ENCODE measurements at regions not wholly inside any gene's neighbourhood (a gene's known extent, or its start where the extent isn't known, plus 50 kb on each side); places are given as distances from the start of the nearest gene placed in this dataset.

- H3K27me3 Mint-ChIP-seq (ENCODE audit: low read depth), result no peaks in the 10 kb centered on the region
- no peak overlapping the region for H3K4me3 Mint-ChIP-seq
- no peaks in the 10 kb centered on the region for H3K79me1 ChIP-seq (ENCODE audit: insufficient read depth, low read depth, low read length, poor library complexity, severe bottlenecking)
- H2BK20ac ChIP-seq (ENCODE audit: low read depth, low read length, poor library complexity, severe bottlenecking), result no peak overlapping the region
- H3K79me2 ChIP-seq (ENCODE audit: insufficient read depth, low read length), result no peaks in the 10 kb centered on the region
- no peaks in the 10 kb centered on the region for H3K27me3 ChIP-seq (ENCODE audit: insufficient read depth, low read length)
- peaks cover 2% of the 10 kb centered on the region for H3K23me2 ChIP-seq (ENCODE audit: insufficient read length, low read depth, low read length, poor library complexity, severe bottlenecking)
- no peaks in the 10 kb centered on the region for H3K4me1 ChIP-seq (ENCODE audit: insufficient read depth, low read length)
- no peak overlapping the region for H2BK5ac ChIP-seq (ENCODE audit: insufficient read length, low read length)
- no peak overlapping the region for H4K91ac ChIP-seq (ENCODE audit: insufficient read length, low read depth, low read length)
- no peak overlapping the region for H3T11ph ChIP-seq (ENCODE audit: low read length)
- no peak overlapping the region for H2BK12ac ChIP-seq (ENCODE audit: insufficient read length, low read depth, low read length)
- H4K5ac ChIP-seq (ENCODE audit: insufficient read length, low read depth, low read length), result no peak overlapping the region
- no peak overlapping the region for H3K23ac ChIP-seq (ENCODE audit: insufficient read length, low read depth, low read length)
- no peak overlapping the region for H3K4ac ChIP-seq (ENCODE audit: low read depth, low read length)
- H2BK120ac ChIP-seq (ENCODE audit: low read depth, low read length, poor library complexity, severe bottlenecking), result no peak overlapping the region
- H2AK5ac ChIP-seq (ENCODE audit: insufficient read length, low read length), result no peak overlapping the region
- H3K9me3 ChIP-seq (ENCODE audit: control insufficient read depth, low read depth, low read length), result no peaks in the 10 kb centered on the region
- peaks cover 10 to 17% of the 10 kb centered on the region in 2 experiments for H3K4me1 Mint-ChIP-seq
- no peak overlapping the region for H4K8ac ChIP-seq (replicated peaks; ENCODE audit: insufficient read length, low read depth, low read length)
- DNase-seq, result no peak
- no peak overlapping the region for H3K27ac Mint-ChIP-seq
- no CpG with 5 or more reads among the region's 5 CpGs for WGBS (ENCODE audit: extremely low coverage, insufficient read length, low lambda C conversion rate)
- H3K36me3 Mint-ChIP-seq (ENCODE audit: insufficient read depth in 1 of 3, low read depth in 3 of 3), result no peaks in the 10 kb centered on the region
- no peaks in the 10 kb centered on the region for H3K9me3 Mint-ChIP-seq
- H4K20me1 ChIP-seq (ENCODE audit: control insufficient read depth, insufficient read depth, insufficient read length), result no peaks in the 10 kb centered on the region
- TF ChIP-seq CTCF (conservative IDR thresholded peaks at IDR 0.05), result no peak
- no peak overlapping the region for H3K56ac ChIP-seq (ENCODE audit: insufficient read length, low read depth, low read length)
- H3K18ac ChIP-seq (ENCODE audit: insufficient read length, low read depth, low read length), result no peak overlapping the region
- H3K4me2 ChIP-seq (ENCODE audit: insufficient read depth, insufficient read length, low read length), result no peak overlapping the region
- H3K27ac ChIP-seq (ENCODE audit: insufficient read length, low read depth, low read length), result no peak overlapping the region
- no peak overlapping the region for H3K14ac ChIP-seq (ENCODE audit: insufficient read depth, low read length)
- H3K9ac ChIP-seq (ENCODE audit: extremely low read depth, insufficient read length, low read length), result no peak overlapping the region
- H2BK15ac ChIP-seq (ENCODE audit: low read depth, low read length), result no peak overlapping the region
- no peak overlapping the region for H2AFZ ChIP-seq (ENCODE audit: low read length)
Measured at GRCh38 chr22:36087784-36088183, 59.2 kb upstream of the RBFOX2 start.
